ENCODE measurements at regions not wholly inside any gene's neighbourhood (a gene's known extent, or its start where the extent isn't known, plus 50 kb on each side); places are given as distances from the start of the nearest gene placed in this dataset.

DNA sequence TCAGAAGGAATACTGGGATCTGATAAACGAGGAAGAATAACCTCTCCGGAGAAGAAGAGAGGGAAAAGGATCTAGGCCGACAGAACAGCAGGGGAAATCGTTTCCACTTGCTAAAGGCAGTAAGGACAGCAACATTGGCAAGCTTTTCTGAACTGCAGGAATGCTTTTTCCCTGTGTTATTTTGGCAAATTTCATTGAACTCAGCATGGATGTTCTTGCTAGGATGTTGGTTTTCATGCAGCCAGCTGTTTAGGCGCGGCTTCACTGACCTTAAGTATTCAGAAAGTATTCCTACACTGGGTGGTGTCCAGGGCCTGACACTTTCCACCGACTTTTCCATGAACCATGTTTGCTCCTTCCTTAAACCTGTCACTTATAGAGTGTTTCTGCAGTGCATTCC, 489.7 kb downstream of the CNTN3 start:
- no peak for DNase-seq

DNA sequence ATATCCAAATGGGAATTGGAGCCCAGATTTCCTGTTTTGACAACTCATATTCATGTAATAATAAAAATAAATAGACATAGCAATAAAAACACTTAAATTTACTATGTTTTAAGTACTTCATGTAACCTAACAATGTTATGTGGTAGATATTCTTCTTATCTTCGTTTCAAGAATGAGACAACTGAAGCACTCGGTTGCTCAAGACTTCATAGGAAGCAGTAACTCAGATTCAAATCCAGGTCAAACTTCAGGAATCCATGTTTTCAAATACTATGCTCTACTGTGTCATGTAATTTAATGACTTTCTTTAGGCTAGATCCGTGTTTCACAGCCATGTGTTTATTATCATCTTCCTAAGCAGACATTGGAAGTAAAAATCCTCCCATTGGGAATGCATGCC, 492.2 kb downstream of the CNTN3 start:
- DNase-seq = no peak

DNA sequence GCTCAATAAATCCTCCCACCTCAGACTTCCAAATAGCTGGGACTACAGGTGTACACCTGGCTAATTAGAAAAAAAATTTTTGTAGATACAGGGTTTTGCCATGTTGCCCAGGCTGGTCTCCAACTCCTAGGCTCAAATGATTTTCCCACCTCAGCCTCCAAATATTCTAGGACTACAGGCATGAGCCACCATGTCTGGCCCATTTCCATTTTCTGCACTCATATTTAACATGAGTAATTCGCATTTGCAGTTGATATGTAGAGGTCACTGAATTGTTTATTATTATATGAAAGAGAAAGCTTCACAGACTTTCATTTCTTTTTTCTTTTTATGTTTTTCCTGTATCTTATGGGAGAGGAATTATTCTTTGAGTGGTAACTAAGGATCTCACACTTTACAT, 492.7 kb downstream of the CNTN3 start:
- DNase-seq = no peak

DNA sequence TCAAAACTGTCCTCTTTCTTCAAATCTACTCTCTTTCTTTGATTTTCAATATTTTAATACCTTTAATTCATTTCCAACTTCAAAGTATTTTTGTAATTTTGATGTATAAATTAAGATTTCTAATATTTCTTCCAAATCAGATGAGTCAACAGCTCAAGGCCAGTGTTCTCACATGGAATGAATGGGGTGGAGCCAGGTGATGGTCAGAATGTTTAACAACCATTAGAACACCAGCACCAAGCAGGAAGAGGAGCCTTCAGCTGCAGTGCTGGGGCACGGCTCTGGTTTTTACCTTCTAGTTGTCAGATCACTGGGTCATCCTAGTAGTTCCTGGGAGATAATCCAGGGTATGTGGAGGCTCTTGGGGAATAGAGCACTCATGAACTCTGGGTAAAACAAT, 494.5 kb upstream of the PDZRN3 start:
- DNase-seq = no peak

DNA sequence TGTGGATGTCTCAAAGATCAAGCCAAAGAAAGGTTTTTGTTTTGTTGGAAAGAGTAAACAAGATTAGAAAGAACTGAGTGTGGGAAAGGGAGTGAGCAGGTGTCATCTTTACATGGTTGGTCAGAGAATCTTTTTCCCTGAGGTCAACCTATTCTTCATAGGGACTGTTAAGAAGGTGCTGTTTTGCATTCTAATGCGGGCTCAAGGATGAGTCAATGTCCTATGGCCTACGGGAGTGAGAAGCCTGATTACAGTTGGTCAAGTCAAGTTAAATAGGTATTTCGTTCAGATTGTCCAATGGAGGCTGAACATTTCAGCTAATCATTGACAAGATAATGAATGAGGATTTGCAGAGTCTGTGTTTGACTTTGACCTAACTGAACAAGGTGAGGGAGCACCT, 491.2 kb upstream of the PDZRN3 start:
- no peak for DNase-seq

DNA sequence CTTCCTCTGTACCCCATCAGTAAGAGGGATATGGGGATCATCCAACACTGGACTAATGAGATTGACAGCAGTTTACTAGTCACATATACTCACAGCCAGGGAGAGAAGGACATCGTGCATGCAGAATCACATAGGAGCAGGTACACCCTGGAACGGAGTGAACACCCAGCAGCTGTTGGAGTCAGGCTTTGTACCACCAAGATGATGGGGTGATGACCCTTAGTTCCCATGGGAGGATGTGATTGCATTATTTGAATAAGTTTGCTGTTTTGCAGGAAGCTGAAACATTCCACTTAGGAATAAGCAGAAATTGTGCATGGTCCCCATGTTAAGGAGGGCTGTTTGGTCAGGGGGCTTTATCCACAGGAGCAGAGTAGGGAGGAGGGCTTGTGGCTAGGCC, 482.7 kb upstream of the PDZRN3 start:
- DNase-seq = no peak

DNA sequence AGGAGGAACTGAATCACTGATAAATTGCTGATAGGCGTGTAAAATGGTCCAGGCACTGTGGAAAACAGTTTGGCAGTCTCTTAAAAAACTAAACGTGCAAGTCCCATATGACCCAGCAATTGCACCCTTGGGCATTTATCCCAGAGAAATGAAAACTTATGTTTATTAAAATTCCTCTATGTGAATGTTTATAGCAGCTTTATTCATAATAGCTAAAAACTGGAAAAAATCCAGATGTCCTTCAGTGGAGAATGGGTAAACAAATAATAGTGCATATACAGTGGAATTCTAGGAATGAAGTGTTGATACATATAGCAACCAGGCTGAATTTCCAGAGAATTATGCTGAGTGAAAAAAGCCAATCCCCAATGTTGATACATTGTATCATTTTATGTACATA, 482.2 kb upstream of the PDZRN3 start:
- no peak for DNase-seq

DNA sequence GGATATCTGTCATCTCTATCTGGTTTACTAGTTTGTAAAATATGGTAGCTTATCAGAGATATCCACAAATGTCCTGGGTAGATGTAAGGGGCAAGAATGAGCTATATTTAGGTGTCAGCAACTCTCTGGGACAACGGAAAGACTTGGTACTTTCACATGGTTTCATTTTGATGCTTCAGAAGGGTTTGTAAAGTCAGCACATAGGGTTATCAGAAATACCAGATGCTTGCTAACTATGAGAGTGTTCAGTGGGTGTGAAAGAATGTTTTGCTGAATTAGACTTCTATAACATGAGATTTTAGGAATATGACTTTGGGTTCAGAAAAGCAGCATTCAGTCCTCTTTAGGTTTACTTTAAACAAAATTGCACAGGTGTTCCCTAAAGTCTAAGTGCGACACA, 466.5 kb upstream of the PDZRN3 start:
- no peak for DNase-seq

DNA sequence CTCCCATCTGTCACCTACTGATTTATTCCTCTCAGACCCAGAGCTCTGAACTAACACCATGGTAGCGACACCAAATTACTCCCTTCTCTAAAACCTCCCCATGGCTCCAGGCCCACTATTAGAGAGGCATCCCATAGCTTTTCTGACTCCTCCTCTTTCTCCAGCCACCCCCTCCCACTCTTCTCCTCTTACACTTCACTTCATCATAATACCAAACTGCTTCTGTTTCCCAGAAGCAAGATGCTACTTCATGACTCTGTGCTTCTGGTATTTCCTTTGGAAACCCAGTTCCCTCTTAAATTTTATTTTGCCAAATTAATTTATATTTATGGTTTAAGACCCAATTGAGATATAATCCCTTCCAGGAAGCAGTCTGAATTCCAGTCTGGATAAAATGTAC, 465.1 kb upstream of the PDZRN3 start:
- no peak for DNase-seq

DNA sequence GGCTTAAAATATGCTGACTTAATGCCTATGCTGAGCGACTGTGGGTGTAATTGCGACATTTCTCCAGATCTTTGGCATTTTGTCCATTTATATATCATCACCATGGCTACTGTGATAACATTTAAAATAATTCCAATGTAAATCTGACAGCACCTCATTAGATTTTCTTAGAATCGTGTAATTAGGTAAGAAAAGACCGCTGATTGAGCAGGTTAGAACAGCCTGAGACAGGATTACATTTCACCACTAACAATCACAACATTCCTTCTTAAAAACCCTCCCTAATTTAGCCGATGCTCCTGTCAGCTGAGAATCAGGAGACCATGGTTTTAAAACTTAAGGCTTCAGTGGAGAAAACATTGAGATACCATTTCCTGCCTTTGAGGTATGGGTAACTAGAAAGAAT, 455.3 kb upstream of the PDZRN3 start:
- no peak for DNase-seq

DNA sequence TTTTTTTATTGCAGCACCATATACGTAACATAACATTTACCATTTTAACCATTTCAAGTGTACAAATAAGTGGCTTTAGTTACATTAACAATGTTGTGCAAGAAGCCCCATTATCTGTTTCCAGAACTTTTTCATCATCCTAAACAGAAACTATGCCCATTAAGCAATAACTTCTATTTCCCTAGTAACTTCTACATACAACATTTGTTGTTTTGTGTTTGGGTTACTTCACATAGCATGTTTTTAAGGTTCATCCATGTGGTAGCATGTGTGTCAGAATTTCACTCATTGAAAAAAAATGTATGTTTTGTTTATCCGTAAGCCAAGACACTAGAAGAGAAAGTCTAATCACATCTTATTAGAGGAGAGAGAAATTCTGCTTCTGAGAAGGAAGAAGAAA, 450.5 kb upstream of the PDZRN3 start:
- DNase-seq = no peak

DNA sequence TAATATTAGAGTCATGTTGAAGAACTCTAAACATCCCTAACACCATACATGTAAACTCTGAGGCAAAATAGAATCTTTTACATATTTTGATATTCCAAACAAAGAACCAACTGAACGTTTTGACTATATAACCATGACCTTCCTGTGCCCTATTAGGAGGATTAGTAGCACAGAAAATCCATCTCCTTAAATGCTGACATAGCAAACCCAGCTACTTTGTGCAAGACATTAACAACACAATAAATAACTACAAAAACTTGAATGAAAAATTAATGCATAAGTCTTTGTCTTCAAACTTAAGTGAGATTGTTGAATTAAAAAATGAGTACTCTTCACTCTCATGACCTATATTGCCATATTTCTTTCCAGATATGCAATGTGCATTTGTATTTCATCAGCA, 450.0 kb upstream of the PDZRN3 start:
- no peak for DNase-seq

DNA sequence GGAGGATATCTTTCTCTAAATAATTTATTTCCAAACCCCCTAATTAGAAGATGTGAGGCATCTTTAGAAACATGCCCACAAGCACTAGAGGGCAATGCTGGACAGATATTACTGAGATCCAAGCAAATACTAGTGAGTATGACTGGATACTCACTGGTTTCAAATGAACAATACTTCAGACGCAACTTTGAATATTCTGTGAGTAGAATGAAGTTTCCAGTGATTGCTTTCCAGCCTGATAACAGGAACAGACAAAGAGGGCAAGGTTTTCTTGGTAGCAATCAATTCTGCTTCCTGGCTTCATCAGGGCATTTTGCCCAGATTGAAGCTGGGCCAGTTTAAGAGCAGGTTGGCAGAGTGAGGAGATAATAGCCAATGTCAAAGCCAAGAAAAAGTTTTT, 442.6 kb upstream of the PDZRN3 start:
- DNase-seq = no peak

DNA sequence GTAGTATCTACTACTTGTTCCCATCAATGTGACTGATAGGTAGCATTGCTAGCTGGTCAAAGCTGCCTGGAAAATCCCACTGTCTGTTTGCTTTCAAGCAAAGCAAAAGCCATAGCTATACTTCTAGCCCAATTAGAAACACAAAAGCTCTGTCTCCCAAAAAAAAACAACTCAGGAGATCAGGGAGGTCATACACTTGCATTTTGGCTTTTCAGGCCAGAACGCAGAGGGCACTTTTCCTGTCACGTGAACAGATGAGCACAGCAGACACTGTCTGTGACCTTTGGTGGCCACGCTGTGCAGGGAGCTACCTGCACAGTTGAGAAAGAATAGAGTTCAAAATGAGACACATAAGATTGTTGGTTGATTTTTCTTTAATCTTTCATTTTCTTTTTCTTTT, 441.7 kb upstream of the PDZRN3 start:
- no peak for DNase-seq

DNA sequence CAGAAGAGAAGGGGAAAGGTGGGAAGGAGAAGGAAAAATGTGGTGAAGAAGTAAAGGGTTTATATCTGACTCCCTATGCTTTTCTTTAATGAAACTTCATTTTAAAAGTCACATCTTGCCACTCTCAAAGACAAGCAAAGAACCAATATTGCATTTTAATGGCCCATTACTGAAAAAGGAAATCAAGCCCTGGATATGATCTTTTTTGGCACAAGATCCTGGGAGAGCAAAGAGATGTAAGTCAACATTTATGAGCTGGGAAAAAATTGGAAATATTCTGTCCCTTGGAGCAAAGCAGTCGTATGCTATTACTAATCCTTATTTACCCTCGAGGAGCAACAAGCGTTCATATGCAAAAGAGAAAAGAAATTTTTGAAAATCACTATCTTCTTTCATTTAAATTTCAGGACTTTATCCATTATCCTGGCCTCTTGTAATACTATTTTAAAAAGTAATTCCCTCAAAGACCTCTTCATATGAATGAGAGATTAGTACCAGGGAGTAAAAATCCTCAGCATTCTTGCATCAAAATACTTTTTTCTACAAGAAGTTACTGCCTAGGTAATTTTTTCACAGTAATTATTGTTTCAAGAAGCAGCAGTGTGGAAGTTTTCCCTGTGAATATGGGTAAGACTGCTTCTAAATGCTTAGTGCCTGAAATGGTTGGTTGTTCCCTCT, 435.3 kb upstream of the PDZRN3 start:
- DNase-seq = no peak

DNA sequence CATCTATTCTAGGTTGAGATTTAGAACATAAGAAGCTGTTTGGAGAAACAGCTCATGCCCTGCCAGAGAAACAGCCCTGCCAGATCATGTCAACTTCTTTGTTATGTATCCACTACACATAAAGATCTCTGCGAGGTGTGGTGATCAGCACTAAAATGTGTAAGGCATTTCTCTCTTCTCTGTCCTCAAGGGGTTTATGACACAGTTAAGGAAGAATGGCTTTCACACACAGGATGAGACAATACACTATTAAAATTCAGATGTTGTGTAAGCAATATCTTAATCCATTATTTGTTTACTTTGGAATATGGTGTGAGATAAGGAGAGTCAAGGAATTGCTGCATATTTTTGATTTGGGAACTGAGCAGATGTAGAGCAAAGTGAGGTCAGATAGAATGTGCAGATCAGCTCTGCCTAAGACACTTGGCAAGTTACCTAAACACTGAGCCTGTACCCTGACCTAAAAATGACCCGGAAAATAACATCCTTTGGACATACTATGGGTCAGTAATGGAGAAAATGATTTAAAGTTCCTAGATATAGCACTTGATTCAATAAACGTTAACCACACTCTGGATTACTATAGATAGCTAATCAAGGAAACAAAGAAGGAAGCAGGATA, 434.7 kb upstream of the PDZRN3 start:
- no peak for DNase-seq

DNA sequence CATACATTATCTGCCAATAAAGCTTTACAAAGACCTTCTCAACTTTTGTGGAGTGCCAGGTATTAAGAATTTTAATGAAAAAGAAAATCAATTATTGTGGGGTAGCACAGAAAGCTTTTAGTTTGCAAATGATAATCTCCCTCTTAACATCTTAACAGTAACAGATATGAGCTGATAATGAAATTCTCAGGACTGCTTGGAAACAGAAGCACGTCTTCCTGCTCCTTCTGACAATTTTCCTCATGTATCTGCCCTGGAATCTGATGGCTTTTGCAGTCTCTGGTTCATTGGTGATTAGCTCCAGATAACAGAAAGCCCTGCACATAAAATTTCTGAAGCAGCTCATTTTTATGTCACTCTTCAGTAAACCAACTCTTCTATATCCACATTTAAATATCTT, 432.4 kb upstream of the PDZRN3 start:
- DNase-seq = no peak

DNA sequence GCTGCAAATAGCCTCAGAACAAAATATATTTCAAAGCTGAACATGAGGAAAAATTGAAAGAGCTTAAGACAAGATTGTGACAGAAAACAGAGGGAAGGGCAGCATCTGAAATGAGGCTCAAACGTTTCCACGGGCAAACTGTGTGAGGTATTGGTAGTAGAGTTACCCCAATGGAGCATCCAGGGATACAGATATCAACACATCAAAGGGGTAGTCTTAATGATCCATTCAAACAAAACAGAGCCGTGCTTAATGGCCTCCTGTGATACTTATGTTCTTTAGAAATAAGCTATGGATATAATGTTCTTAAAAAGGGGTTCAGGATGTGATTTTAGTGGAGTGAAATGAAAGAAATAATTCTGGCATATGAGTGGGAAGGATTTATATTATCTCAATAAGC, 430.3 kb upstream of the PDZRN3 start:
- DNase-seq = no peak

DNA sequence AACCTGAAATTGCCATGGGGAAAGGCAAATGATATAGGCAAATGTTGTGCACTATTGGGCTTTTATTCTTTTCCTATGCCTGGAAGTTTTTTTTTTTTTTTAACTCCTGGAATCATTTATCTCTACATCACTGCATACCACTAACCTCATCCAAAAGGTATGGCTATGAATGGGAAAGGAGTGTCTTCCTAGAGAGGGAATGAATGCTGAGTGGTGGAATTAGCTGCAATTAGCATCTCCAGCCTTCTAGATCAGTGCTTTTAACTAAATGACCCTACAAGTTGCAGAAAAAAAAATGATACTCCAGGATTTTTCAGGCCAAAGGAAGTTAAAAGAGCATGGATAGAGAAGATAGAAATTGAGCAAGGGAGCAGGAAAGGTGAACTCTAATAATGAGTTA, 429.8 kb upstream of the PDZRN3 start:
- DNase-seq = no peak

DNA sequence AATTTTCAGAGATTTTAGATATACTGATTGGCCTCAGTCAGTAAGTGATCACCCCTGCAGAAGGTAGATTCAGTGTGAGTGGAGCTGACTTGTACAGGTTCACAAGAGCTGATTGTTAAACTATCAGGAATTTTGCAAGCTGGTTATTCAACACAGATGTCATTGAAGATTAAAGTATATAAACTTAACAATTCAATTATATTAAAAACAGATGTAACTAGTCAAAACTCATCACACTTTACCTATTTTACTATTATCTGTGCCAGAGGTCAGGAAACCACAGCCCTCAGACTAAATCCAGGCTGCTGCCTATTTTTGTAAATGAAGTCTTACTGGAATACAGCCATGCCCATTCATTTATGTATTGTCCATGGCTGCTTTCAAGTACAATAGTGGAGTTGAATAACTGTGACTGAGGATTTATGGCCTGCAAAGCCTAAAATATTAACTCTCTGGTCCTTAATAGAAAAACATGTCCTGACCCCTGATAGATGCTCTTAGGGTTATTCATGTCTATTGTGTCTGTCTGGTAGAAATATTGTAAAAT, 429.3 kb upstream of the PDZRN3 start:
- no peak for DNase-seq

DNA sequence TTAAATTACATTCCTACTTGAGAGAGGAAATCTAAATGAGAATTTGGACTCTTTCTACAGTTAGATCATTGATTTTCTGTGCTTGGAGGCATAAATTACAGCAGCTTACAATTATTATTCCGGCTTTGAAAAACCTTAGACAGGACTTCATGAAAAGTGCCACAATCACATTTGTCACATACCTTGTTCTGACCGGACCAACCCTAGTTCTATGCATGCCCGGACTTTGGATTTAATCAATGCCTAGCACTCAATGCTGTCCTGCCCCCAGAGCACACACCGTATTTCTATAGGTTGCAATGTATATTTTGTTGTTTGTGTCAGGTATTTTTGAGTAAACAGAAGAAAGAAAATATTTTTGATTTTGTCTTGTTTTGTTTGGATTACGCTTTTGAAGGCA, 424.7 kb upstream of the PDZRN3 start:
- DNase-seq = no peak

DNA sequence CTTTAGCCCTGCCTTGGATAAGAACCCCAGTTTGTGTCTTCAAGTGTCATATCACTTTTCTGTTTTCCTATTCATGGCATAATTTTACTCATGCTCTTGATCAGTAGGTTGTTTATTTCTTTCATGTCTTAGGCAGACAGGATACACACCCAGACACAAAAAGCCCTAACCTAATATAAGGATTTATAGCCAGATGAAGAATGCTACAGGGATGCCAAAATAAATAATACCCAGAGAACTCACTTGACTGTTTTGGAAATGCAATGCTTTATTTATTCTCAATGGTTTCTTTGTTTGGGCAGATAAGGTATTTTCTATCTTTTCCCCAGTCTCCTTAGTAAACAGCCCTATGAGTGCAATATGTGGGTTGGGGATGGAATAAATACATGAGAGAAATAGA, 424.0 kb upstream of the PDZRN3 start:
- DNase-seq = no peak

DNA sequence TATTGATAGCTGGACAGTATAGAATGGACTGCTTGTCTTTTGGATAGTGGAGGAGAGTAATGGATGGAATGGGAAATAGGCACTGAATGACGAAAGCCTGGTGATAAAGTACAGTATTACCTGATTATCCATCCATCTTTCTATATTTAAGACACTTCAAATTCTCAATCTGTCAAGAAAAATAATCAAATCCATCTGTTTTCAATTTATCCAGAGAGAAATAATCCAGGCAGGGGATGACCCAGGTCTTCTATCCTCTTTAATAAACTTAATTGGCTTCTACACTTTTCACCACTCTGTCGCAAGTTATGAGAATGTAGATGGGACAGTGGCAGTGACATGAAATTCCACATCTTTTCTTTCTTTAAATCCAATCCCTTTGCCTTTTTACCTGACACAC, 420.3 kb upstream of the PDZRN3 start:
- no peak for DNase-seq

DNA sequence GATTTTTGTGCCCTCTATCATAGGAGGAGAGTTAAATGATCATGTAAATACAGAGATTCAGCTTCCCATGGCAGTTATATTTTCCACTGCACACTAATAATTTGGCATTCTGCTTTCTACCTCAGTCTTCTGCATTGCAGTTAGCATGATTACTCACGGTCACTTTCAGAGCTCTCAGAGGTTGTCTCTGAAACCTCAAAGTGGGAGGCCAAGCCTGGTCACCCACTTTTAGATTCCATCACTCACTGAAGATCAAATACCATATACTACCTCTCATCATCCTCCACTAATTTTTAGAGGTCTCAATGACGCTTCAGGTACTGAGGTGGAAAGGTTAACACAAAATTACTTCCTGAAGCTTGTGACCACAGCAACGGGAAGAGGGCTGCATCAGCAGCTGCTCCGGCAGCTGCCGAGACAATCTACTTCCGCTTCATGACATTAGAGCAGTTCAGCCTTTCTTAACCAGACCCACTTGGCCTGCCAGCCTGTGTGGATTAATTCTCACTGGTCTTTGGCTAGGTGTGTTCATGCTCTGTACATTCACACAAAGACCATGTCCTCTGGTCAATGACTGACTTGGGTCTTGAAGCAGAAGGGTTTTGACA, 416.4 kb upstream of the PDZRN3 start:
- DNase-seq = no peak

DNA sequence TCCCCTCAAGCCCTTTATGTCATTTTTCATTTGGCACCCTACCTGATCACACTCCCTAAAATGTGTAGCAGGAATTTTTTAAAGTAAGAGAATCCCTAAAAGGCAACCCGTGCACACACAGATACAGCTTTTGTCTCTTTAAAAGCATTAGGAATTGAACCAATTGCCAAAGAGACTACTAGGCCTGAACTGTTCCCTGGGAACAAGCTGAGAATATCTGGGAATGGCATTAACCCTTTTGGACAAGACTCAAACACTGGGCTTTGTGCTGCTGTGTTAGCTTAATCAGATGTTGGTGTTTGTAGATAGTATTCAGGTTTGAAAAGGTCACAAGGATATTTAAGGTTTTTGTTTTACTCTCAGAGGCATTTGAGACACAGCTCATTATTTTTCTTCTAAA, 414.4 kb upstream of the PDZRN3 start:
- DNase-seq = no peak

All from activated CD4-positive, alpha-beta T cell treated with anti-CD3 and anti-CD28 coated beads, Interleukin-2, amount 50 U/mL, for 16 hours (primary cell).